Fibroblast of skin of right quadriceps (primary cell): ENCODE measurements at regions not wholly inside any gene's neighbourhood (a gene's known extent, or its start where the extent isn't known, plus 50 kb on each side); places are given as distances from the start of the nearest gene placed in this dataset.
"Not testable (repeated sequence)": the region's sequence is repeated elsewhere in the genome, so short reads cannot be mapped to it uniquely, and the experiment has no call there.

ENCODE experiments used
- DNase-seq: peaks from one replicate; pipeline ENCODE4 v3.0.0-alpha.2; 2013

DNA sequence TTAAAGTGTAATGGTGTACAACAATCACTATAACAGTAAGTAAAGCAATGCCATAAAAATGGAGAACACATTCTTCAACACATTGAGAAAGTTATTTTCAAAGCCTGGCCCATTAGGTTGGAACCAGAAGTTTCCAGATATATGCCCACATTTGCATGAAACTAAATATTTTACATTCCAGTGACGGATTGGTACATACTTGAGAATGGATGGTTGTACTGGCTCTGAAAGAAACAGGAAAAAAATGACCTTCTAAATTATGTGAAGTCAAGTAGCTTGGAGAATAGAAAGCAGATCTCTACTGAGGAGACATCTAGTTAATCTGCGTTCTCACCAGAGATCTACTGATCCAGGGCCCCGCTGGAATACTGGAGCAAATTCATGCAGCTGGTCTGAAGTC, 1037.0 kb downstream of the NR2F1-AS1 start:
- DNase-seq = peak; percentile 55

- DNase-seq = peak; percentile 62
These were observed 1037.8 kb downstream of the NR2F1-AS1 start for GRCh38 chr5:92543201-92543600.

- DNase-seq = not testable (repeated sequence)
These were observed 1039.0 kb downstream of the NR2F1-AS1 start for GRCh38 chr5:92542017-92542416.

DNA sequence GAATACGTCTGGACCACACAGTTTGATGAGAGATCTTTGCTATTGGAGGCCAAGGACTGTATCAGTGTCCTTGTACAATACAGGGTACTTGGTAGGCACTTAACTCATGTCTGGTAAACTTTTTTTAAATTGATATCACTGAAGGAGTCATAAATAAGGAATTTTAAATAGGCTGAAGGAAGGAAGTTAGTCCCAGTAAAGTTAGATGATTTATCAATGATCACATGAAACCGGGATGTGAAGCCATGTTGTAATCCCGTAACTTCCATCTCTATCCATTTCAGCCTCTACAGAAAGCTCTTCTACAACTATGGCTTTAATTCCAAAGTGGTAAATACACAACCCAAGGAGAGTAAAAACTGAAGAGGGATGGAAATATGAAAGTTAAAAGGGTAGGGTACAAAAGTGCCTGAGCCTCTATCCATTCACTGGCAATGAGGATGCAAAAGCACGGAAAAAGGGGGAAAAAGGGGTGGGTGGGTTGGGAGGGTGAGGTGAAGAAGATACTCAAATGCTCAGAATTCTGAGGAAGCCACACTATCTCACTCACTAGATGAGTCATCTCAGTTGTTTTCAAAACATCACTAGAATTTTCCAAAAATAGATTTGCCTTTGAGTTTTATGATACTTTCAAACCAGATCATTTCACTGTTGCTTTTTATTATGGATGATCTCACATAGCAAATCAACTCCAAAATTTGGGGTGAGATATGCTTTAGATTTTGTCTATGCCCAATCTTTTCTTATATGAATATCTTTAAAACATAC, 1053.5 kb downstream of the NR2F1-AS1 start:
- DNase-seq = peak; percentile 72

DNA sequence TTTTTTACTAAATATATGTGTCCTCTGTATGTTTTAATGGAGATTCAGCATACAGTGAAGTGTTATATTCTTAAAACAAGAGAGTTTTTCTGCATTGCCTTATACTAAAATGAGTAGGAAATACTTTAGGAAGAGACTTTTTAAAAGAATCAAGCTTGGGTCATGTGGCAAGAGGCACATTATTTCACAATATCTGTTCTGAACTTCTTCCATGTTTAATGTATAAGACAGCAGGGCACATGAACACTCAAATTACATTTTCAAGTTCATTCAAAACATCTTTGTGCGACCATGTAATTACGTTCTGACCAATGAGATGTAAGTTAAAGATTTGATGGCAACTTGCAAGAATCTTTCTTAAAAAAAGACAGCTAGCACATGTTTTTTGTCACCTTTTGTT, 1055.9 kb downstream of the NR2F1-AS1 start:
- no peak for DNase-seq

DNA sequence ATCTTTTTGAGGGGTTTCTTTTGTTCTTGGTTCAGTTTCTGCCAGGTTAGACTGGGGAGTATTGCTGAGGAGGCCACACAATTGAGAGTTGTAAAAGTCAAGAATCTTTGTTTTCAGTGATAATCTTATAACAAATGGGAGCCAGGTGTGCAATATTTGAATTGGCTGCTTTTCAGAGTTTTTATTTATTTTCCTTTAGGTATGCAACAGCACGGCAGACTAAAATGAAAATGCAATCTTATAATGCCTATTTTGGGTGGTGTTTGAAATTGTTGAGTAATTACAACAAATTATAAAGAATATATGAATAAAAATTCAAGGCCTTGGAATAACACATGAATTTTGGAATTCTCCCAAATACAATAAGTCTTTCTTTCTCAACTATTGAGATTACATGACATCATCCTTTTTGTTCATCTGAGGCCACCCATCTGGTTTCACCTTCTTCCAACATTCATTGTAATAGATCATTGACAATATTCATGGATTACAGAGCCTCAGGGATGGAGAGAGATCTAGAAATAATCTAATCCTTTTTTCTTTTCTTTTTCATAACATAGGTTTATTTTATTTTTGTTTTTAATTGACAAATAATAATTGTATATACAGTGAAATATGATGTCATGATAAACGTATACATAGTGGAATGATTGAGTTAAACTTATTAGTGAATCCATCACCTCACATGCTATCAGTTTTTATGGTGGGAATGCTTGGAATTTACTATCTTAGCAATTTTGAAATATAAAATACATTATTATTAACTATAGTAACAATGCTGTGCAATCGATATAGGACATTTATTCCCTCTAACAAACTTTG, 1061.0 kb downstream of the NR2F1-AS1 start:
- DNase-seq = no peak

- DNase-seq = peak; percentile 54
These were observed 1062.6 kb downstream of the NR2F1-AS1 start for GRCh38 chr5:92518318-92518904.

DNA sequence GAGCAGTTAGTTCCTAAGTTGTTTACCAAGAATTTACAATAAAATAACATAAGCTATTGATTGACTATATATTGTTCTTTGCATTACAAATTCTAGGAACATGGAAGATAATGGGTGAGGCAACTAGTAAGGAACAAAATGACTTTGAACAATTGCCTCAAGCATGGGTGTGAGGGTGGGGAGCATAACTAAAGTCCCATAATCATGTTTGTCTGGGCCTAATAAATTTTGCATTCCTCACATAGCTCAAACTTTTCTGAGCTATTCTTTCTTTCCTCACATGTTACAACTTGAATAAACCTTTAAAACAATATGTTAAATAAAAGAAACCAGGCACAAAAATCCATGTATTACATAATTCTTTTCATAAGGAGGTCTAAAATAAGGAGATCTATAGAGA, 1066.1 kb downstream of the NR2F1-AS1 start:
- DNase-seq = no peak

DNA sequence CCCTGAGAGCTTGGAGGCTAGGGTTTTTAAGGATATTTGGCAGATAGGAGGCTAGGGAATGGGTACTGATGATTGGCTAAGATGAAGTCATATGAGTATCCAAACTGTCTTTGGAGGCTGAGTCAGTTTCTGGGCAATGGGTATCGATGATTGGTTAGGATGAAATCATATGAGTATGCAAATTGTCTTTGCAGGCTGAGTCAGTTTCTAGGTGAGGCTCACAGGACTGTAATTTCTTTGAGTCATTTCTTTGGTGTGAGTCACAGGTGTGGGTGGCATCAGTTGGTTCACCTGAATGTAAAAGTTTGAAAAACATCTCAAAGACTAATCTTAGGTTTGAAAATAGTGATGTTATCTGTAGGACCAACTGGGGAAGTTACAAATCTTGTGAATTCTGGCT, 1068.0 kb downstream of the NR2F1-AS1 start:
- no peak for DNase-seq

GRCh38 chr5:92508271-92508670, 1072.7 kb downstream of the NR2F1-AS1 start:
- DNase-seq = no peak

DNA sequence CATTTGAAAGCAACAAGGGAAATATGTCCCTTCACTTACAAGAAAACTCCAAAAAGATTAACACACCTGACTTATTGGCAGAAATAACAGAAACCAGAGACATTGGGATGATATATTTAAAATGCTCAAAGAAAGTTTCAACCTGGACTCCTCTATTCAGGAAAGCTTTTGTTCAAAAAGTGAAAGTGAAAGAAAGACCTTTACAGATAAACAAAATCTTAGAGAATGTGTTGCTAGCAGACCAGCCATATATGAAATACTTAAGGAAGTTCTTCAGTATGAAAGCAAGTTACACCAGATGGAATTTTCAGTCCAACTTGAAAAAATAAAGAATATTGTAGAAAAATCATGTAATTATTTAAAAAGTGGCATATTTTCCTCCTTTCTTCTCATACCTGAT, 1075.1 kb downstream of the NR2F1-AS1 start:
- DNase-seq = no peak

GRCh38 chr5:92505145-92505544, 1075.9 kb downstream of the NR2F1-AS1 start:
- no peak for DNase-seq

GRCh38 chr5:92504346-92504745, 1076.7 kb downstream of the NR2F1-AS1 start:
- DNase-seq = no peak

DNA sequence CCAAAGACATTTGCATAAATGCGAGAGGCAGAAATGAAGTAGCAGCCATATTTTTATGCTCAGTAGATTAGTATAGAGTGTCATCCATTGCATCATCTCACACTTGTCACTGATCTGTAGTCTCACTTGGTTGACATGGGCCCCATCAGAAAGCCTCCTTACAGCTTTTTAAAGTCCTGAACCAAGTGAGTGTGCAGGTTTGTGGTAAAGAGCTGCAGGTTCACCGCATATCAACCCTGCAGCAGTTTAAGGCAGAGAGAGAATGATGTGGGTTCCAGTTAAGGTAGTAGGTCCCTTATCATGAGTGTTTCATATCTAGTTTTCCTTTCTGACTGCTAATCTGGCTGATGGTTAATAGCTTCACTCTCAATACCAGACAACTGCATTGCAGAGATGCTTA, 1080.3 kb downstream of the NR2F1-AS1 start:
- no peak for DNase-seq

DNA sequence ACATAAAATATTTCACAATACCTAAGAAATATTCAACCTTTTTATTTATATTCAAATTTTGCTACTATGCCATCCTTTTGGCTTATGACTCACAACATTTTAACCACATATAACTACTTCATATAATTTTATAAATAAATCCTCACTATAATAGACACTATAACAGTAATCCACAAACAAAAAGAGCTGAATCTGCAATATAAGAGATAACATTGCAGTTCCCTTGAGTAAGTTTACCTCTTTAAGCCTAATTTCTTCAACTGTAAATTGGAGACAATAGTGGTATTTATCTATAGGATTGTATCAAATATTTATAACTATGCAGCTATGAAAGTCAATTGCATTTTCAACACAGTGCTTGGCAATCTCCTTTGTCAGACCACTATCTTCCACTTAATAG, 1084.5 kb downstream of the NR2F1-AS1 start:
- DNase-seq = no peak

GRCh38 chr5:92494508-92494907, 1086.5 kb downstream of the NR2F1-AS1 start:
- no peak for DNase-seq

DNA sequence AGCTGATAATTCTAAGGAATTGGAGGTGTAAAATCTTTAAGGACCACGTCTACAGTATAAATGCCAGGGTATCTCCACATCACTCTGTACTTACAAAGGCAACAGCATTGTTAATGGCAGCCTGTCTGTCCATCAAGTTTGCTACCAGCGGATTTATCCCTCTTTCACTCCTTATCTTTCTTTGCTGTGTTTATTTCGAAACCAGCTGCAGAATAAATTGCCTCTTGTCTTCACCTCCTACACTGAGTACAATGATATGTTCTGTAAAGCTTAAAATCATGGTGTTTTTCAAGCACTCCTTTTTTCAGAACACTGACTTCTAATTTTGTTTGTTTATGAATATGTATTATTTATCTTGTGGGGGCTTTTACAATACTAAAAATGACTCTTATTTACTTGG, 1088.1 kb downstream of the NR2F1-AS1 start:
- no peak for DNase-seq

GRCh38 chr5:92484484-92484883, 1096.5 kb downstream of the NR2F1-AS1 start:
- DNase-seq = no peak

- DNase-seq = no peak
These were observed 1090.0 kb upstream of the ARRDC3 start for GRCh38 chr5:92472981-92473566.

- DNase-seq = peak; percentile 1
These were observed 1088.7 kb upstream of the ARRDC3 start for GRCh38 chr5:92471861-92472260.

DNA sequence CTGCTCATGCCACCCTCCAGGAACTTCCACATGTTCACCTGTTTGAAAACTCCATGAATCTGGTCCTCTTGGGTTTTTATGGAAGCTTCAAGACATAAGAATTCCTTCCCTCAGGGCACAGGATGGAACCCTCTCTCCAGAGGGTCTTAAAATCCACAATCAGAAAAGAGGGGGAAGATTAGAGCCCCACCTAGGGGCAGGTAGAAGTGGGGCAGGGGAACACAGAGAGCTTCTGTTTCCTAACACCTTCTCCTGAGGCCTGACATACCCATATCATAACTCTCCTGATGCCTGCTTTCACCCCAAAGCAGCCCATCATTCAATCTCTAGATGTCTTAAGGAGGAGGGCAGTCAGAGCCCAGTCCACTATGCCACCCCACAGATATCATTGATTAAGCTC, 1087.7 kb upstream of the ARRDC3 start:
- no peak for DNase-seq

- DNase-seq = no peak
These were observed 1085.2 kb upstream of the ARRDC3 start for GRCh38 chr5:92468295-92468694.

- DNase-seq = no peak
These were observed 1084.6 kb upstream of the ARRDC3 start for GRCh38 chr5:92467695-92468094.

DNA sequence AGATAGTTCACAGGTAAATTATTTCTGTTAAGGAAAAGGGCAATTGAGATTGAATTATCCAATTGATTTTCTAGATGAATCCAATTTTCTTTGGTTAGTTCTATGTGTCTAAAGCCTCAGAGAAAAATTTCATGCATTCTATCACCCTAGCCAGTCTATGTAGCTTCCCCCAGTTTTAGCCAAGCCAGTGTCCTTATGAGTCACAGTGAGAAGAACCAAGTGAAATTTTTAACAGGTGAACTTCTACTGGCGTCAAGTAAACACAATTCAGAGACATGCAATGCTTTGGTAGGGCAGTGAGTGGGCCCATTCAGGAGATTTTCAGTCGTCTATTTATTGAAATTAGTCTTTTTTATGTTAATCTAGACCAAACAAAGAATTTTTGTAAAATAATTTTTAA, 1077.4 kb upstream of the ARRDC3 start:
- DNase-seq = no peak
